ENCODE measurements at regions not wholly inside any gene's neighbourhood (a gene's known extent, or its start where the extent isn't known, plus 50 kb on each side); places are given as distances from the start of the nearest gene placed in this dataset.

GRCh38 chr5:39608024-39608423 is 183.2 kb upstream of the DAB2 start:
- H3K27me3 Mint-ChIP-seq (ENCODE audit: low read depth): no peaks in the 10 kb centered on the region; the same call in 1 of the 2 replicates
- Histone ChIP-seq H3K27me3 (ENCODE audit: insufficient read depth, low read length) (no peaks in the 10 kb centered on the region), H3K18ac (ENCODE audit: insufficient read length, low read depth, low read length) (no peak overlapping the region), H3K14ac (ENCODE audit: insufficient read depth, low read length) (no peak overlapping the region), H3K79me1 (ENCODE audit: insufficient read depth, low read depth, low read length, poor library complexity, severe bottlenecking) (no peaks in the 10 kb centered on the region), H2BK120ac (ENCODE audit: low read depth, low read length, poor library complexity, severe bottlenecking) (no peak overlapping the region), H2BK5ac (ENCODE audit: insufficient read length, low read length) (no peak overlapping the region), H3K23me2 (ENCODE audit: insufficient read length, low read depth, low read length, poor library complexity, severe bottlenecking) (no peaks in the 10 kb centered on the region), H3K4me1 (ENCODE audit: insufficient read depth, low read length) (no peaks in the 10 kb centered on the region), H3K9me3 (ENCODE audit: control insufficient read depth, low read depth, low read length) (no peaks in the 10 kb centered on the region), H3K56ac (ENCODE audit: insufficient read length, low read depth, low read length) (no peak overlapping the region), H4K8ac (replicated peaks; ENCODE audit: insufficient read length, low read depth, low read length) (no peak overlapping the region), H2BK15ac (ENCODE audit: low read depth, low read length) (no peak overlapping the region), H2BK12ac (ENCODE audit: insufficient read length, low read depth, low read length) (no peak overlapping the region), H4K20me1 (ENCODE audit: control insufficient read depth, insufficient read depth, insufficient read length) (no peaks in the 10 kb centered on the region), H3T11ph (ENCODE audit: low read length) (no peak overlapping the region), H2AFZ (ENCODE audit: low read length) (no peak overlapping the region), H4K5ac (ENCODE audit: insufficient read length, low read depth, low read length) (no peak overlapping the region), H3K4me2 (ENCODE audit: insufficient read depth, insufficient read length, low read length) (no peak overlapping the region), H2BK20ac (ENCODE audit: low read depth, low read length, poor library complexity, severe bottlenecking) (no peak overlapping the region), H3K9ac (ENCODE audit: extremely low read depth, insufficient read length, low read length) (no peak overlapping the region), H3K23ac (ENCODE audit: insufficient read length, low read depth, low read length) (no peak overlapping the region), H2AK5ac (ENCODE audit: insufficient read length, low read length) (no peak overlapping the region), H3K4ac (ENCODE audit: low read depth, low read length) (no peak overlapping the region), H4K91ac (ENCODE audit: insufficient read length, low read depth, low read length) (no peak overlapping the region), H3K27ac (ENCODE audit: insufficient read length, low read depth, low read length) (no peak overlapping the region), H3K79me2 (ENCODE audit: insufficient read depth, low read length) (no peaks in the 10 kb centered on the region)
- H3K27ac Mint-ChIP-seq: no peak overlapping the region
- 100% methylated on average over 1 of the region's 5 CpGs for WGBS (ENCODE audit: extremely low coverage, insufficient read length, low lambda C conversion rate)
- peaks cover 0 to 2% (median 0%) of the 10 kb centered on the region in 3 experiments; a peak in 2 of 7 replicates for H3K36me3 Mint-ChIP-seq (ENCODE audit: insufficient read depth in 1 of 3, low read depth in 3 of 3)
- no peak for TF ChIP-seq CTCF (conservative IDR thresholded peaks at IDR 0.05)
- no peak for DNase-seq
- H3K9me3 Mint-ChIP-seq: peaks cover 0 to 2% of the 10 kb centered on the region in 2 experiments; a peak in 2 of 5 replicates
- H3K4me1 Mint-ChIP-seq: no peaks in the 10 kb centered on the region
- H3K4me3 Mint-ChIP-seq: no peak overlapping the region

All from H9 (cell line).